Left ventricle myocardium superior (tissue), 1 donor: ENCODE measurements at regions not wholly inside any gene's neighbourhood (a gene's known extent, or its start where the extent isn't known, plus 50 kb on each side); places are given as distances from the start of the nearest gene placed in this dataset.

Experiments used
- ATAC-seq: fragments of 200-7000 bp; cut with Tn5 transposase; one replicate; pipeline ENCODE4 v1.9.1; 2020; ENCODE audit warnings: mild to moderate bottlenecking, moderate library complexity
- DNase-seq: peaks from one replicate; pipeline ENCODE4 v3.0.0-alpha.2; 2020
- intact Hi-C: fragments of 100-400 bp; cut with micrococcal nuclease; formaldehyde crosslinking; loops from one replicate; pipeline ENCODE4 v1.11.0; 2022
- donor health status: DM: no; HTN: yes; CAD: no; lungs with severe emphysema.

GRCh38 chr3:18064586-18064985, 322.2 kb upstream of the TBC1D5 start:
- intact Hi-C loops, result no loop called here
- no peak for ATAC-seq
- no peak for DNase-seq

- intact Hi-C loops, result no loop called here
- DNase-seq, result no peak
Measured at GRCh38 chr3:18062657-18063025, 320.2 kb upstream of the TBC1D5 start.

GRCh38 chr3:18061737-18062656, 319.6 kb upstream of the TBC1D5 start:
- DNase-seq (no peak), ATAC-seq (no peak)
- intact Hi-C loops, result no loop called here

More at GRCh38 chr3:18062657-18063025, 320.2 kb upstream of the TBC1D5 start:
- peak; percentile 72 for ATAC-seq

- intact Hi-C loops, result no loop called here
- ATAC-seq (no peak), DNase-seq (no peak)
Measured at GRCh38 chr3:18058666-18059065, 316.2 kb upstream of the TBC1D5 start.

GRCh38 chr3:18057471-18058091, 315.1 kb upstream of the TBC1D5 start:
- ATAC-seq, result no peak
- intact Hi-C loops, result no loop called here
- no peak for DNase-seq

GRCh38 chr3:18054625-18055024, 312.2 kb upstream of the TBC1D5 start:
- intact Hi-C loops, result no loop called here
- ATAC-seq (no peak), DNase-seq (no peak)

- ATAC-seq (no peak), DNase-seq (no peak)
- intact Hi-C loops, result no loop called here
Measured at GRCh38 chr3:18051306-18051705, 308.9 kb upstream of the TBC1D5 start.

- ATAC-seq (no peak), DNase-seq (no peak)
- intact Hi-C loops, result no loop called here
Measured at GRCh38 chr3:18049096-18049495, 306.7 kb upstream of the TBC1D5 start.

DNA sequence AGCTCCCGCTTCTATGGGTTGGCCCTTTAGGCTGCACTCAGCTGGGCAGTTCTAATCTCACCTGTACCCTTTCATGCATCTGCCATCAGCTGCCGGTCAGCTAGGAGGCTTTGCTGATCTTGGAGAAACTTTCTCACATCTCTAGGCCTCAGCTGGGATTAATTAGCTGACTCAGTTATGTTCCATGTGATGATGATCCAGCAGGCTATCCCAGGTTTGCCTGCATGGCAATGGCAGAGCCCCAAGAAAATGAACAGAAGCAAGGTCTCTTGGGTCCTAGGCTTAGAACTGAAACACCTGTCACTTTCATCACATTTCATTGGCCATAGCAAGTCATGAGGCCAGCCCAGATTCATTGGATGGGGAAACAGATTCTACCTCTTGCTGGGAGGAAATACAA, 304.6 kb upstream of the TBC1D5 start:
- intact Hi-C loops, result no loop called here
- DNase-seq, result no peak
- ATAC-seq, result peak; percentile 32

GRCh38 chr3:18046131-18046915, 303.9 kb upstream of the TBC1D5 start:
- intact Hi-C loops, result no loop called here
- no peak for DNase-seq
- ATAC-seq, result no peak

DNA sequence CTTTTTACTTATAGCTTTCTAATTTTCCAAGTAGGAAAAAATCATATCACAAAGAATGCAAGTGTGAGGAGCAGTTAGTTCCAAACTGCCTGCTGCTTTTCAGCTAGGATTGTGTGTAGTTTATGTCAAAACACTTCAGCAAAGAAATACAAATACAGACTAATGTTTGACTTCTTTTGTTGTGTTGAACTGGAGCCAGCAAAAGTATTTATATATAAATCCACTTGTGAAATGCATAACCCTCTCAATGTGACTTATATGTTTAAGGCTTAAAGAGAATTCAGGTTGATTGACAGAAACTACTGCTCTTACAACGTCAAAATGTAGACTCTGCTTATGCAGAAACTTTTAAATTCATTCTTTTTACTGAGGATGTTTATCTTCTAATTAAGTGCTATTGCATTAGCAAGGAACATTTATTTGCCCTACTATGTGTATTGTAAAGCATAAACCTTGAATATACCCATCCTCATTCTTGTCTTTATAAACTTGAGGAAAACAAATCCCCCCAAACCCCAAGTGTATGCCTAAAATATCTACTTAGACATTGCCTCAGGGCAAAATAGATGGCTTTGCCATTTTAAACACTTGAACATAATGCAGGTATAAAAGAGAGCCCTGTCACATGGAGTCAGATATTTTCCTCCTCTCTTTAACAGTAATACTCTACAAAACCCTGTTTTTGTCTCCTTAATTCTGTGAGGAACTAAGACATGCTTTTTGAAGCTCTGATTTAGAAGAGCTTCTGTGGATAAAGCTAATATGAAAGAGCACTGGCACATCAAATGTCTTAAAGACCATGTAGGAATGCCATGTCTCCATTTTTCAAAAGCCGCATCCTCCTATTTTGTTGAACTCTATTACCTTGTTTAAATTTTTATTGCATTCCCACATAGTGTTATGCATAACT, 302.8 kb upstream of the TBC1D5 start:
- ATAC-seq (no peak), DNase-seq (no peak)
- intact Hi-C loops, result no loop called here

DNA sequence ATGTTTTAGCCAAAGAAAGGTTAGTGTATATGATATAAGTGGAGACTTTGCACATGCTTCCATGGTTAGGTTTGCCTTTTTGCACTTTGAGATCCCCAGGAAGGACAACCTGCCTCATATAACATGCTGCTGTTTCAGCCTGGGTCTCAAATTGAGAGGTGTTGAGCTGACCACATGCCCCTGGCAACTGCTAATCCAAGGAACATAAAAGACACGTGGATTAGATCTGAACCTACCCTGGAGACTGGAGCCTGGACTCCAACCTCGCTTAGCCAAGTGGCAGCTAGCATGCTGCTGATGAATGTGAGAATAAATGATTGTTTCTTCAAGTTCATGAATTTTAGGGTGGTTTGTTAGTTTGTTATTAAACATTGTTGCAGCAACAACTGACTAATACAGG, 301.8 kb upstream of the TBC1D5 start:
- intact Hi-C loops, result no loop called here
- DNase-seq (no peak), ATAC-seq (no peak)

DNA sequence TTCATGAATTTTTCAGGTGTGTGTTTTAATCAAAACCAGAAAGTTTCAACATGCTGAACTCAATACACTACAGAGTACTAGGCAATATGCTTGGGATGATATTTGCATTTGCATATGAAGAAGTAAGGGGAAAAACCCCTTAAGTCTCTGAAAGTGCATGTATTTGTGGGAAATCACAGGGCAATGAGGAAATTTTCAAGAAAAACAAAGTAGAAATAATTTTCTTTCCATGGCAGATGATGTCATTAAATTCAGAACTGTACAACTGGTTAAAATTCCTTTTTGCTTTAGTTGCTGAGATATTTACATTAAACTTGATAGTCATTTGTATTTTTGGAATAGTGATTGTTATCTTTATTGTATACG, 294.0 kb upstream of the TBC1D5 start:
- intact Hi-C loops, result no loop called here

DNA sequence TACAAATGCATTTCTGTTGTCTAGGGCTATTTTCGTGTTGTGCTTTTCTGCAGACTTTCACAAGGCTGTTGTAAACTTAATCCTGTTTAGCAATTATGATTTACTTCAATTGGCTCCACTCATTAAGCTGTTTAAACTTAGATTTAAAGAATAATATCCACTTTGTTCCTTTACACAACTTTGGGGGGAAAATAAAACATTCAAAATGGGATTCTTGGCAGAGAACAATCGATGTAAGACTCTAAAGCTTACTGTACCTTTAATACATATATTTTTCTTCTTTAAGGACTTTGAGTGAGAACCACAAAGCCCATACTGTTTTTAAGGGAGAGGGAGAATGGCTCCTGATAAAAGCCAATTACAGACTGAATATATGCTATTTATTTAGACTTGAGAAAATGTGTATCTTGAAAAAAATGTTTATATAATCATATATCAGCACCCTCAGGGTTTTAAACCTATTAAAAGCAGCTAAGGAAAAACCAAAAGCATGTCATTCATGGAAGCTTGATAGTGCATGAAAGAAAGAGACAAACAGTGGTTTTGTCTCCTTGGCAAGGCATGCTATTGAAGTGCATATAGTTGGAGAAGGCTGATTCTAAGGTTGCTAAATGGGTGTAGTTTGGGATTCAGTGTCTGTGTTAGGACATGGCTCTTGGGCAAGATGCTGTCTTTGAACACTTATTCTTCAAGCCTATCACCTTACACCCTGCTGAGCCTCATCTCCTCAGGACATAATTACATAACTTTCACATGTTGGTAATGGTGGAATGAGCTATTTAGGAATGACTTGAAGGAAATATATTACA, 293.4 kb upstream of the TBC1D5 start:
- intact Hi-C loops, result no loop called here
- DNase-seq, result no peak
- no peak for ATAC-seq

More for the DNA sequence above, 294.0 kb upstream of the TBC1D5 start:
- ATAC-seq (no peak), DNase-seq (no peak)

DNA sequence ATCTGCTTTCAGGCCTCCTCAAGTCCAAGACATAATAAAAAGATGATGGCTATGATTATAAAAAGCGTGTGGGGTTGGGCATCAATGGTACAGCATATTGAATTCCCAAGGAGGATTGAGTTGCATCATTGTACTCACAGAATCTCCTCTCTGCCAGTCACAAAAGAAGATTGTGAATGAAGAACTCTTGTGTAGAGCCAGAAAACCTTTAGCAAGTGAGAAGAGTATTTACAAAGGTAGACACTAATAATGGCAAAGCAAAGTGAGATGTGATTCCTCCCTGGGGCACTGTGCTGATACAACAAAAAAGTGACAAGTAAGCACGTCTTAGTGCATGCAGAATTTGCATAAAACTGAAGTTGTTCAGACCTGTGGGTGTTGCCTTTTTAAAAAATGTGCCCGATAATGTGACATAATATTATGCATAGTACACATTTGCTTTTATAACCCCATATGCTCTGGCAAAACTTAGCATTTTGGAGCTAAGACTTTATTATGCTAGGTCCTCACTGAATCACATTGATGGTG, 291.2 kb upstream of the TBC1D5 start:
- intact Hi-C loops, result no loop called here
- DNase-seq (no peak), ATAC-seq (no peak)

GRCh38 chr3:18030371-18030870, 288.0 kb upstream of the TBC1D5 start:
- intact Hi-C loops, result no loop called here
- ATAC-seq (no peak), DNase-seq (no peak)

DNA sequence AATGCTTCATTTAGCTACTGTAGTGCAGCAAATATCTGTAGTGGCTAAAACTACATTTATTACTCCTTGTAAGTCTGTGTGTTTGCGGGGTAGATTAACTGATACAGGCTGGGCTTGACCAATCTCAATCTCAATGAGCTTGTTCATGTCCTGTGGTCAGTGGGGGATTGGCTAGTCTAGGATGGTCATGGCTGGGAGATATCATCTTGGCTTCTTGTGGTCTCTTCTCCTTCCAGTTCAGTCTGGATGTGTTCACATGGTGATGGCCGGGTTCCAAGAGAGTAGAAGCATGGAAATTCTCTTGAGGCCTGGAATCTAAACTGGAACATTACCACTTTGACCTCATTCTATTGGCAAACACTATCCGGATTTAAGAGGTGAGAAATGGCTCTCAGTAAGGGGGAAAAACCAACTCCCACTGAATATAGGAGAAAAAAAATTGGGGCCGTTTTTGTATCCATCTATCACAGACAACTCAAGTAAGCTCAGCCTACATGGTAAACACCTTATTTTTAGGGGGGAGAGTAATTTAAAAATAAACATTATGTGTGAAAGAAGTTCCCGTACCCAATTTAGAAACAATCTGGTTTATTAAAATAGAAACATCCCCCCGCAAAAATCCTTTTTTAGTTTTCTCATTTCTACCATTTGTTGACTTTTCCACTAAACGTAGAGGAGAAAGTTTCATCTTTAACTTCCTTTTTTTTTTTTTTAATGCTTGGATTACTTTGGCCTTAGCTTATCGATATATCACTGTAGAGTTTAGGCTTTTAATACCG, 284.9 kb upstream of the TBC1D5 start:
- intact Hi-C loops, result no loop called here
- no peak for DNase-seq
- peak; percentile 66 for ATAC-seq
